Gastrocnemius medialis (tissue), 4 donors: ENCODE measurements at regions not wholly inside any gene's neighbourhood (a gene's known extent, or its start where the extent isn't known, plus 50 kb on each side); places are given as distances from the start of the nearest gene placed in this dataset.
"Not testable (repeated sequence)": the region's sequence is repeated elsewhere in the genome, so short reads cannot be mapped to it uniquely, and the experiment has no call there.

Experiments used
- ATAC-seq, 2 donors: fragments of 150-250 bp; one replicate each; pipeline ENCODE4 v1.9.1; 2016
- DNase-seq, 2 donors: peaks; one replicate each; pipeline ENCODE4 v3.0.0-alpha.2; 2019
- H3K27ac ChIP-seq, 4 donors: fragments of 200-600 bp; sonication (generic); 1 replicate in 1 of 4; 2 replicates in 3 of 4; pipeline ENCODE4 v1.5.1; 2016 to 2018; ENCODE audit warnings: mild to moderate bottlenecking in 2 of 4, moderate library complexity in 1 of 4
- H3K27me3 ChIP-seq, 3 donors: fragments of 200-600 bp; sonication (generic) in 2 of 3; 1 replicate in 1 of 3; 2 replicates in 2 of 3; pipeline versions ENCODE4 v1.5.1 to v1.6.0; 2016 to 2019; ENCODE audit warnings: mild to moderate bottlenecking in 1 of 3, moderate library complexity in 1 of 3
- H3K36me3 ChIP-seq, 2 donors: fragments of 200-600 bp; sonication (generic) in 1 of 2; one replicate each; pipeline ENCODE4 v1.5.1; 2017 to 2018
- H3K4me1 ChIP-seq, 2 donors: fragments of 200-600 bp; sonication (generic) in 1 of 2; one replicate each; pipeline ENCODE4 v1.5.1; 2016 to 2017; ENCODE audit warnings: mild to moderate bottlenecking in 2 of 2
- H3K4me3 ChIP-seq, 4 donors: fragments of 200-600 bp; sonication (generic) in 3 of 4; 1 replicate in 1 of 4; 2 replicates in 3 of 4; pipeline ENCODE4 v1.5.1; 2016 to 2019; ENCODE audit warnings: mild to moderate bottlenecking in 2 of 4
- H3K9me3 ChIP-seq, 3 donors: fragments of 200-600 bp; sonication (generic) in 2 of 3; 1 replicate in 1 of 3; 2 replicates in 2 of 3; pipeline ENCODE4 v1.5.1; 2016 to 2019
- POLR2A ChIP-seq, 2 donors: fragments of 450-650 bp; IDR thresholded peaks; one replicate each; pipeline ENCODE4 v1.6.1; 2017; ENCODE audit warnings: antibody characterized with exemption in 2 of 2, mild to moderate bottlenecking in 2 of 2, moderate library complexity in 2 of 2
- in situ Hi-C, 4 donors: fragments of 200-750 bp; cut with MboI; loops; one replicate each; pipeline versions ENCODE4 v1.15.0 to v1.8.0; 2017; ENCODE audit warnings: low sequenced_read_pairs in 4 of 4
- intact Hi-C: fragments of 100-400 bp; cut with DNase I; formaldehyde crosslinking; loops from one replicate; pipeline ENCODE4 v1.15.1; 2023; ENCODE audit warnings: low total_unique reads
- TF ChIP-seq, protein P1 (sequence below), 5 experiments: fragments of 450-650 bp in 3 of 5; fragments of 200-600 bp in 2 of 5; sonication (generic) in 2 of 5; IDR thresholded peaks in 4 of 5; conservative IDR thresholded peaks in 1 of 5; 1 replicate in 4 of 5; 2 replicates in 1 of 5; pipeline ENCODE4 v1.5.1; 2016 to 2019; ENCODE audit warnings: antibody characterized with exemption in 5 of 5, mild to moderate bottlenecking in 3 of 5, moderate library complexity in 3 of 5

DNA sequence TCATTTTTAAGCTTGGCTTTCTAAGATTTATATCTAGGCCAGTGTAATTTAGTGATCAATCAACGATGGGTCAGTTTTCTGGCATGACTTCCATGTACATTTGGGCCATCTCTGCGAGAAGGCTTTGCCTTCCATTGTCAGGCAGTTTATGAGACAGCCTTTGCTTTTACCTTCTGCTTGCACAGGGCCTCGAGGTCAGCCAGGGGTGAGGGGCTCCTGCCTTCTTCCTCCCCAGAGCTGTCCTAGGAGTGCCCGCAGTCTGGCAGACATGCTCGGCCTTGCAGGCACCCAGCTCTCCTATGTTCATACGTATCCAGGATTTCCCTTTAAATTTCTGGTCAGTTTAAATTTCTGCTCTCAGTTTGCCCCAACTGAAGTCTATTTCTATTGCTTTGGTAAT, 367.2 kb downstream of the SMOC2 start:
- ATAC-seq (no peak), DNase-seq (no peak)
- Histone ChIP-seq H3K9me3 (no peaks in the 10 kb centered on the region), H3K4me3 (no peak overlapping the region), H3K27ac (no peak overlapping the region), H3K36me3 (no peaks in the 10 kb centered on the region), H3K4me1 (no peaks in the 10 kb centered on the region), H3K27me3 (no peaks in the 10 kb centered on the region)
- TF ChIP-seq POLR2A (IDR thresholded peaks at IDR 0.05) = no peak
- TF ChIP-seq, protein P1, sequence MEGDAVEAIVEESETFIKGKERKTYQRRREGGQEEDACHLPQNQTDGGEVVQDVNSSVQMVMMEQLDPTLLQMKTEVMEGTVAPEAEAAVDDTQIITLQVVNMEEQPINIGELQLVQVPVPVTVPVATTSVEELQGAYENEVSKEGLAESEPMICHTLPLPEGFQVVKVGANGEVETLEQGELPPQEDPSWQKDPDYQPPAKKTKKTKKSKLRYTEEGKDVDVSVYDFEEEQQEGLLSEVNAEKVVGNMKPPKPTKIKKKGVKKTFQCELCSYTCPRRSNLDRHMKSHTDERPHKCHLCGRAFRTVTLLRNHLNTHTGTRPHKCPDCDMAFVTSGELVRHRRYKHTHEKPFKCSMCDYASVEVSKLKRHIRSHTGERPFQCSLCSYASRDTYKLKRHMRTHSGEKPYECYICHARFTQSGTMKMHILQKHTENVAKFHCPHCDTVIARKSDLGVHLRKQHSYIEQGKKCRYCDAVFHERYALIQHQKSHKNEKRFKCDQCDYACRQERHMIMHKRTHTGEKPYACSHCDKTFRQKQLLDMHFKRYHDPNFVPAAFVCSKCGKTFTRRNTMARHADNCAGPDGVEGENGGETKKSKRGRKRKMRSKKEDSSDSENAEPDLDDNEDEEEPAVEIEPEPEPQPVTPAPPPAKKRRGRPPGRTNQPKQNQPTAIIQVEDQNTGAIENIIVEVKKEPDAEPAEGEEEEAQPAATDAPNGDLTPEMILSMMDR (IDR thresholded peaks at IDR 0.05 in 4 of 5, conservative IDR thresholded peaks at IDR 0.05 in 1 of 5) = no peak
- in situ Hi-C loops = no loop called here
- intact Hi-C loops = no loop called here

DNA sequence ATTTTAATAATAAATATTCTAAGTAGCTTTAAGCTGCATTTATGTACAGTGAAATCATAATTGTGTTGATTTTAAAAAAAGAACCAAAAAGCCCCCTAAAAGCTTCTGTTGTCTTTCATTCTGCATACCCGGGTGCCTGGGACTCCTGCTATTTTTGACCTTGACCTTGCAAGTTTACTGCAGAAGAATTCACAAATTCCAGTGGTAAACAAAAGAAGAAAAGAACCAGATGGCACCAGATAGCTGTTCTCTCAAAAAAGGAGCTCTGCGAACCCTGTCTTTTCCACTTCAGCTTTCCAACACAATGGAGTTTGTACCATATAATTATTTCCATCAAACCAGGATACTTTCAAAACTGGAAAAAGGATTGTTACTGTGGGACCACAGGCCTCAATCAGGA, 363.3 kb downstream of the SMOC2 start:
- Histone ChIP-seq H3K4me1 (no peaks in the 10 kb centered on the region), H3K9me3 (no peaks in the 10 kb centered on the region), H3K27me3 (no peaks in the 10 kb centered on the region), H3K4me3 (no peak overlapping the region), H3K36me3 (no peaks in the 10 kb centered on the region), H3K27ac (no peak overlapping the region)
- DNase-seq = no peak
- TF ChIP-seq, protein P1 (IDR thresholded peaks at IDR 0.05 in 4 of 5, conservative IDR thresholded peaks at IDR 0.05 in 1 of 5) = no peak
- no peak for TF ChIP-seq POLR2A (IDR thresholded peaks at IDR 0.05)
- intact Hi-C loops = no loop called here
- no peak for ATAC-seq
- in situ Hi-C loops = no loop called here

GRCh38 chr6:168803874-168804273, 362.9 kb downstream of the SMOC2 start:
- H3K27ac ChIP-seq = no peak overlapping the region
- ATAC-seq = no peak
- intact Hi-C loops (no loop called here), in situ Hi-C loops (no loop called here)
- TF ChIP-seq, protein P1 (IDR thresholded peaks at IDR 0.05 in 4 of 5, conservative IDR thresholded peaks at IDR 0.05 in 1 of 5) = no peak
- no peak for TF ChIP-seq POLR2A (IDR thresholded peaks at IDR 0.05)
- no peaks in the 10 kb centered on the region for H3K36me3 ChIP-seq
- no peak overlapping the region for H3K4me3 ChIP-seq
- H3K27me3 ChIP-seq = no peaks in the 10 kb centered on the region
- H3K4me1 ChIP-seq = no peaks in the 10 kb centered on the region
- H3K9me3 ChIP-seq = no peaks in the 10 kb centered on the region
- no peak for DNase-seq

DNA sequence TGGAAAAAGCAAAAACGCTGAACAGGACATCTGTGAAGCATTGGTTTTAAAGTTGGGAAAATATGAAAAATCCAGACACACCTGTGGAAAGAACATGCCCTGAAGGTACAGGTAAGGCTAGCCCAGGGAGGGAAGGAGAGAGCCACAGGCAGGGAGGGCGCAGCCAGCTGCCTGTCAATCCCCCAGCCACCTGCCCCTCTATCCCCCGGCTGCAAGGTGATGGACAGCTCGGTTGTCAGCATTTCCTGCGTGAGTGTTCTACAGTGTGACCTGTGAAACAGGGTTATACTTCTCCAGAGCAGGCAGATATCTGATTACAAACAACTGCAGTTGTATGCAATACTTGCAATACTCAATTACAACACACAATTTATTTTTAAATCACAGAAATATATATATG, 358.1 kb downstream of the SMOC2 start:
- Histone ChIP-seq H3K27me3 (no peaks in the 10 kb centered on the region), H3K9me3 (no peaks in the 10 kb centered on the region), H3K4me3 (no peak overlapping the region), H3K36me3 (no peaks in the 10 kb centered on the region), H3K27ac (no peak overlapping the region), H3K4me1 (no peaks in the 10 kb centered on the region)
- TF ChIP-seq, protein P1 (IDR thresholded peaks at IDR 0.05 in 4 of 5, conservative IDR thresholded peaks at IDR 0.05 in 1 of 5) = no peak
- no peak for TF ChIP-seq POLR2A (IDR thresholded peaks at IDR 0.05)
- intact Hi-C loops (no loop called here), in situ Hi-C loops (no loop called here)
- no peak for DNase-seq
- ATAC-seq = no peak

DNA sequence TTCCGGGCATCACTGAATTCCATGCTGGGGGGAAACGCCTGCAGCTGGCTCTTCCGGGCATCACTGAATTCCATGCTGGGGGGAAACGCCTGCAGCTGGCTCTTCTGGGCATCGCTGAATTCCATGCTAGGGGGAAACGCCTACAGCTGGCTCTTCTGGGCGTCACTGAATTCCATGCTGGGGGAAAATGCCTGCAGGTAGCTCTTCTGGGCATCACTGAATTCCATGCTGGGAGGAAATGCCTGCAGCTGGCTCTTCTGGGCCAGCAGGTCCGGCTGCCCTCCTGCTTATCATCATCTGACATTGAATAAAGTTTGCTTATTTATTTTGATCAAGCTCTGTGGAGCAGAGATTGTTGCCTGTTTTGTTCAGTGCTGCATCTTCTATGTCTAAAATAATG, 355.1 kb downstream of the SMOC2 start:
- Histone ChIP-seq H3K4me1 (no peaks in the 10 kb centered on the region), H3K9me3 (no peaks in the 10 kb centered on the region), H3K36me3 (no peaks in the 10 kb centered on the region), H3K4me3 (no peak overlapping the region), H3K27me3 (no peaks in the 10 kb centered on the region), H3K27ac (no peak overlapping the region)
- intact Hi-C loops = no loop called here
- in situ Hi-C loops = no loop called here
- ATAC-seq (no peak), DNase-seq (no peak)
- TF ChIP-seq, protein P1 (IDR thresholded peaks at IDR 0.05 in 4 of 5, conservative IDR thresholded peaks at IDR 0.05 in 1 of 5) = no peak
- TF ChIP-seq POLR2A (IDR thresholded peaks at IDR 0.05) = no peak

DNA sequence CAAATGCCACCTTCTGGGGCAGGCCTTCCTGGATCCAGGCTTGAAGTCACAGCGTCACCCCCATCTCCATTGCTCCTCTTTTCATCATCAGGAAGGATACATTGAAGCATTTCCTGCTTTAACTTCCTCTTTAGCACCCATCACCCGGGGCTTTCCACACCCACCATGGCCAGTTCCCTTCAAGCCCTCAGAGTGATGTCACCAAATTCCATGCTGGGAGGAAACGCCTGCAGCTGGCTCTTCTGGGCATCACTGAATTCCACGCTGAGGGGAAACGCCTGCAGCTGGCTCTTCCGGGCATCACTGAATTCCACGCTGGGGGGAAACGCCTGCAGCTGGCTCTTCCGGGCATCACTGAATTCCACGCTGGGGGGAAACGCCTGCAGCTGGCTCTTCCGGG, 354.6 kb downstream of the SMOC2 start:
- H3K9me3 ChIP-seq, in situ Hi-C loops, H3K4me3 ChIP-seq, H3K4me1 ChIP-seq, ATAC-seq, DNase-seq, intact Hi-C loops, H3K36me3 ChIP-seq, H3K27me3 ChIP-seq, H3K27ac ChIP-seq: not testable (repeated sequence)
